Peyer's patch (tissue), 4 donors: ENCODE measurements at regions not wholly inside any gene's neighbourhood (a gene's known extent, or its start where the extent isn't known, plus 50 kb on each side); places are given as distances from the start of the nearest gene placed in this dataset.

ENCODE experiments used
- POLR2A ChIP-seq, 2 donors: fragments of 450-650 bp; IDR thresholded peaks; one replicate each; pipeline ENCODE4 v1.5.1; 2017; ENCODE audit warnings: antibody characterized with exemption in 2 of 2, mild to moderate bottlenecking in 2 of 2, moderate library complexity in 2 of 2
- TF ChIP-seq, protein P1 (sequence below), 6 experiments: fragments of 450-650 bp in 4 of 6; fragments of 200-600 bp in 2 of 6; sonication (generic) in 1 of 6; IDR thresholded peaks; one replicate each; pipeline ENCODE4 v1.5.1; 2017 to 2019; ENCODE audit warnings: antibody characterized with exemption in 6 of 6, mild to moderate bottlenecking in 3 of 6, moderate library complexity in 1 of 6

- TF ChIP-seq, protein P1, sequence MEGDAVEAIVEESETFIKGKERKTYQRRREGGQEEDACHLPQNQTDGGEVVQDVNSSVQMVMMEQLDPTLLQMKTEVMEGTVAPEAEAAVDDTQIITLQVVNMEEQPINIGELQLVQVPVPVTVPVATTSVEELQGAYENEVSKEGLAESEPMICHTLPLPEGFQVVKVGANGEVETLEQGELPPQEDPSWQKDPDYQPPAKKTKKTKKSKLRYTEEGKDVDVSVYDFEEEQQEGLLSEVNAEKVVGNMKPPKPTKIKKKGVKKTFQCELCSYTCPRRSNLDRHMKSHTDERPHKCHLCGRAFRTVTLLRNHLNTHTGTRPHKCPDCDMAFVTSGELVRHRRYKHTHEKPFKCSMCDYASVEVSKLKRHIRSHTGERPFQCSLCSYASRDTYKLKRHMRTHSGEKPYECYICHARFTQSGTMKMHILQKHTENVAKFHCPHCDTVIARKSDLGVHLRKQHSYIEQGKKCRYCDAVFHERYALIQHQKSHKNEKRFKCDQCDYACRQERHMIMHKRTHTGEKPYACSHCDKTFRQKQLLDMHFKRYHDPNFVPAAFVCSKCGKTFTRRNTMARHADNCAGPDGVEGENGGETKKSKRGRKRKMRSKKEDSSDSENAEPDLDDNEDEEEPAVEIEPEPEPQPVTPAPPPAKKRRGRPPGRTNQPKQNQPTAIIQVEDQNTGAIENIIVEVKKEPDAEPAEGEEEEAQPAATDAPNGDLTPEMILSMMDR (IDR thresholded peaks at IDR 0.05) = no peak
- TF ChIP-seq POLR2A (IDR thresholded peaks at IDR 0.05) = no peak
Observed at GRCh38 chr13:87837522-87837921, 166.4 kb downstream of the SLITRK5 start.
